ENCODE measurements at regions not wholly inside any gene's neighbourhood (a gene's known extent, or its start where the extent isn't known, plus 50 kb on each side); places are given as distances from the start of the nearest gene placed in this dataset.
"Not testable (repeated sequence)": the region's sequence is repeated elsewhere in the genome, so short reads cannot be mapped to it uniquely, and the experiment has no call there.

DNA sequence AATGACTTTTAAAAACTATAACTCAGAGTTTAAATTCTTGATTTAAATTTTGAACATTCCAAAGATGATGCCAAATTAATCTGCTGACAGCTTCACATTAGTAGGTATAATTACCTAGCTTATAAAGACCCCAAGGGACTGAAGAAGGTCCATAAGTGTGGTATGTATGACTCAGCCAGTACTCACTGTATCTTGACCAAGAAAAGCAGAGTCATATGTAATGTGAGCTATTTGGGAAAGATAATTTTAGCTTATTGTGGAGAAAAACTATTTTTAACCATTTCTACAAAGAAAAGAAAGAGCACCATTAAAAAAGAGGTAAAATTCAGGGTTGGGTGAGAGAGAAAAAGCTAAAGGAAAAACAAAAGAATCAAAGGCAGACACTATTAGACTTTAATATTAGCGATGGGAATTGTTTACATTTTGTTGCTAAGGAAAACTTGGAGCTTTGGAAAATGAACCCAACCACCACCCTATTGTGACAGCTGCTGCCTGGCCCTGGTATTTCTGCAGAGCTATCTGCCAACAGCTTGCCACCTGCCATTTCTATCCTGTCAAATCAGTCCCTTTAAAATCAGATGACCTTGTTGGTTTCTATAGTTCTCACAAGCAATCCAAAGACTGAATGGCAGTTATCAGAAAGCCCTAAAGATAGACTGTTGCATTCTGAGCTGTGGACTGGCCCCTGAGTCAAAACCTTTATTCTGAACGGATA lies 697.7 kb downstream of the CDY1 start:
- not testable (repeated sequence) for H3K36me3 ChIP-seq (ENCODE audit: control insufficient read depth in 1 of 2, insufficient read depth in 2 of 2, low read length in 2 of 2); H3K14ac ChIP-seq (ENCODE audit: low read length); H2AFZ ChIP-seq (ENCODE audit: insufficient read depth, low read length, poor library complexity); H3K9ac ChIP-seq (ENCODE audit: low read length); H3K27me3 ChIP-seq (ENCODE audit: insufficient read depth, low read length); H3K9me3 ChIP-seq (ENCODE audit: insufficient read depth, low read depth, low read length); H3K79me2 ChIP-seq (ENCODE audit: control insufficient read depth, insufficient read depth, low read length, poor library complexity); H2BK120ac ChIP-seq (ENCODE audit: insufficient read depth, low read length, poor library complexity); H3K4me2 ChIP-seq (ENCODE audit: low read length); H2AK5ac ChIP-seq (ENCODE audit: low read length); H4K12ac ChIP-seq (ENCODE audit: low read depth, low read length); H3K4me3 ChIP-seq (ENCODE audit: low read depth, low read length); H3K27ac ChIP-seq (ENCODE audit: low read depth, low read length); H3K18ac ChIP-seq (ENCODE audit: low read length); H2BK12ac ChIP-seq (ENCODE audit: low read length); H4K8ac ChIP-seq (ENCODE audit: low read depth, low read length); H3K23ac ChIP-seq (ENCODE audit: low read length); DNase-seq; H3K4ac ChIP-seq (ENCODE audit: low read depth, low read length); H3K79me1 ChIP-seq (ENCODE audit: low read length); H4K91ac ChIP-seq (ENCODE audit: low read depth, low read length); H2BK5ac ChIP-seq (ENCODE audit: low read depth, low read length, poor library complexity); H3K4me1 ChIP-seq (ENCODE audit: control insufficient read depth in 1 of 2, insufficient read depth in 2 of 2, low read length in 2 of 2)
- WGBS (ENCODE audit: extremely low coverage, insufficient coverage, insufficient read length): no CpG with 5 or more reads among the region's 2 CpGs

DNA sequence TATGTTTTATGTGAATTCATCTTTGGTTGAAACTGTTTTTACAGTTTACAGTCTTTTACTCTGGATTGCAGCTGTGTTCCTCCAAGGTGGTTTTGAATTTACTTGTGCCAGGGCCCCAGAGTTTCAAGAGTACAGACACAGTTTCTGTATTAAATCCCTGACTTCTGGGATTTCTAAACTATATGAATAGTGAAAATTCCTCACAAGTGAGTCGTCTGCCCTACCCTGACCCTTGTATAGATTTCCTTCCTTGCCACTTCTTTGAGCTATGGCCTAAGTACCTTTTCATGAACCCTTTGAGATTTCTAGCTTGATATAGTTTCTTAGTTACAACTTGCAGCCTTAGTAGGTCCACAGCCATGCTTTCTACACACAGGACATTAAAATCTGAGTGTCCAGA lies 700.8 kb downstream of the CDY1 start:
- H3K14ac ChIP-seq (ENCODE audit: low read length); H3K27me3 ChIP-seq (ENCODE audit: insufficient read depth, low read length); H3K9me3 ChIP-seq (ENCODE audit: insufficient read depth, low read depth, low read length); H3K36me3 ChIP-seq (ENCODE audit: control insufficient read depth in 1 of 2, insufficient read depth in 2 of 2, low read length in 2 of 2); H2AFZ ChIP-seq (ENCODE audit: insufficient read depth, low read length, poor library complexity); H4K91ac ChIP-seq (ENCODE audit: low read depth, low read length); H2BK120ac ChIP-seq (ENCODE audit: insufficient read depth, low read length, poor library complexity); H3K4me1 ChIP-seq (ENCODE audit: control insufficient read depth in 1 of 2, insufficient read depth in 2 of 2, low read length in 2 of 2); H4K8ac ChIP-seq (ENCODE audit: low read depth, low read length); H2BK12ac ChIP-seq (ENCODE audit: low read length); H3K18ac ChIP-seq (ENCODE audit: low read length); H3K79me1 ChIP-seq (ENCODE audit: low read length); H3K79me2 ChIP-seq (ENCODE audit: control insufficient read depth, insufficient read depth, low read length, poor library complexity); H2BK5ac ChIP-seq (ENCODE audit: low read depth, low read length, poor library complexity); H3K4me3 ChIP-seq (ENCODE audit: low read depth, low read length); H3K9ac ChIP-seq (ENCODE audit: low read length); H3K27ac ChIP-seq (ENCODE audit: low read depth, low read length); H3K23ac ChIP-seq (ENCODE audit: low read length); H2AK5ac ChIP-seq (ENCODE audit: low read length); H3K4me2 ChIP-seq (ENCODE audit: low read length); H4K12ac ChIP-seq (ENCODE audit: low read depth, low read length); H3K4ac ChIP-seq (ENCODE audit: low read depth, low read length): not testable (repeated sequence)
- peak in 1 of 2 donors; percentile 1 for DNase-seq
- no CpG with 5 or more reads among the region's 1 CpG for WGBS (ENCODE audit: extremely low coverage, insufficient coverage, insufficient read length)

- H3K79me2 ChIP-seq (ENCODE audit: control insufficient read depth, insufficient read depth, low read length, poor library complexity); H3K27me3 ChIP-seq (ENCODE audit: insufficient read depth, low read length); H3K14ac ChIP-seq (ENCODE audit: low read length); H3K79me1 ChIP-seq (ENCODE audit: low read length); H3K23ac ChIP-seq (ENCODE audit: low read length); H3K4ac ChIP-seq (ENCODE audit: low read depth, low read length); H3K4me1 ChIP-seq (ENCODE audit: control insufficient read depth in 1 of 2, insufficient read depth in 2 of 2, low read length in 2 of 2); H2BK12ac ChIP-seq (ENCODE audit: low read length); H3K4me2 ChIP-seq (ENCODE audit: low read length); H3K4me3 ChIP-seq (ENCODE audit: low read depth, low read length); H3K9me3 ChIP-seq (ENCODE audit: insufficient read depth, low read depth, low read length); H3K18ac ChIP-seq (ENCODE audit: low read length); H4K8ac ChIP-seq (ENCODE audit: low read depth, low read length); DNase-seq; H2AK5ac ChIP-seq (ENCODE audit: low read length); H4K12ac ChIP-seq (ENCODE audit: low read depth, low read length); H2BK120ac ChIP-seq (ENCODE audit: insufficient read depth, low read length, poor library complexity); H3K9ac ChIP-seq (ENCODE audit: low read length); H3K27ac ChIP-seq (ENCODE audit: low read depth, low read length); H2BK5ac ChIP-seq (ENCODE audit: low read depth, low read length, poor library complexity); H4K91ac ChIP-seq (ENCODE audit: low read depth, low read length); H3K36me3 ChIP-seq (ENCODE audit: control insufficient read depth in 1 of 2, insufficient read depth in 2 of 2, low read length in 2 of 2); H2AFZ ChIP-seq (ENCODE audit: insufficient read depth, low read length, poor library complexity): not testable (repeated sequence)
Measured at GRCh38 chrY:26352931-26353330, 731.0 kb downstream of the CDY1 start.

- Histone ChIP-seq H3K14ac (ENCODE audit: low read length) (no peak overlapping the region), H3K9me3 (ENCODE audit: insufficient read depth, low read depth, low read length) (no peaks in the 10 kb centered on the region)
- WGBS (ENCODE audit: extremely low coverage, insufficient coverage, insufficient read length): no CpG with 5 or more reads among the region's 1 CpG
Measured at GRCh38 chrY:26354191-26354590, 732.3 kb downstream of the CDY1 start.

More at GRCh38 chrY:26354191-26354590, 732.3 kb downstream of the CDY1 start:
- H3K79me2 ChIP-seq (ENCODE audit: control insufficient read depth, insufficient read depth, low read length, poor library complexity): no peaks in the 10 kb centered on the region
- H2BK120ac ChIP-seq (ENCODE audit: insufficient read depth, low read length, poor library complexity): no peak overlapping the region
- H2AFZ ChIP-seq (ENCODE audit: insufficient read depth, low read length, poor library complexity): no peak overlapping the region
- H4K8ac ChIP-seq (ENCODE audit: low read depth, low read length): no peak overlapping the region
- H2BK12ac ChIP-seq (ENCODE audit: low read length): no peak overlapping the region
- H3K27ac ChIP-seq (ENCODE audit: low read depth, low read length): no peak overlapping the region
- no peak overlapping the region for H3K4me2 ChIP-seq (ENCODE audit: low read length)
- no peak overlapping the region for H3K23ac ChIP-seq (ENCODE audit: low read length)
- no peak overlapping the region for H2BK5ac ChIP-seq (ENCODE audit: low read depth, low read length, poor library complexity)
- H3K4me3 ChIP-seq (ENCODE audit: low read depth, low read length): no peak overlapping the region
- H3K36me3 ChIP-seq (ENCODE audit: control insufficient read depth in 1 of 2, insufficient read depth in 2 of 2, low read length in 2 of 2): no peaks in the 10 kb centered on the region
- no peak overlapping the region for H2AK5ac ChIP-seq (ENCODE audit: low read length)
- no peak overlapping the region for H4K12ac ChIP-seq (ENCODE audit: low read depth, low read length)
- no peak overlapping the region for H3K9ac ChIP-seq (ENCODE audit: low read length)
- no peak for DNase-seq
- H3K79me1 ChIP-seq (ENCODE audit: low read length): no peaks in the 10 kb centered on the region
- no peaks in the 10 kb centered on the region for H3K4me1 ChIP-seq (ENCODE audit: control insufficient read depth in 1 of 2, insufficient read depth in 2 of 2, low read length in 2 of 2)
- H4K91ac ChIP-seq (ENCODE audit: low read depth, low read length): no peak overlapping the region
- H3K4ac ChIP-seq (ENCODE audit: low read depth, low read length): no peak overlapping the region
- no peaks in the 10 kb centered on the region for H3K27me3 ChIP-seq (ENCODE audit: insufficient read depth, low read length)
- no peak overlapping the region for H3K18ac ChIP-seq (ENCODE audit: low read length)

Data from trophoblast cell (in vitro differentiated cells and primary cell).